A549 (cell line): ENCODE measurements at regions not wholly inside any gene's neighbourhood (a gene's known extent, or its start where the extent isn't known, plus 50 kb on each side); places are given as distances from the start of the nearest gene placed in this dataset.

Source experiments
- ATAC-seq, 2 experiments: fragments of 200-7000 bp in 1 of 2; fragments of >200 bp in 1 of 2; cut with Nextera tagmentation in 1 of 2; cut with Tn5 transposase in 1 of 2; 3 replicates each; pipeline versions ENCODE4 v1.8.0 to v1.9.1; 2018 to 2020; ENCODE audit warnings: mild to moderate bottlenecking in 1 of 2, moderate library complexity in 1 of 2
- CTCF ChIA-PET: fragments of 300-600 bp; sonication (Branson Sonifier 250); formaldehyde crosslinking; extraction: SDS; loops from one replicate; lab custom pipeline; 2021; ENCODE audit warnings: antibody characterized with exemption, inconsistent platforms; lab: Yijun Ruan, JAX
- POLR2A ChIA-PET: fragments of 350-600 bp; formaldehyde crosslinking; extraction: SDS; loops from one replicate; lab custom pipeline; 2021; ENCODE audit warnings: antibody characterized with exemption, inconsistent platforms; lab: Yijun Ruan, JAX
- DNase-seq, 2 experiments: peaks; one replicate each; pipeline versions ENCODE4 v3.0.0 to v3.0.0-alpha.2; 2011 to 2016; ENCODE audit warnings: low read depth in 1 of 2, low spot score in 1 of 2
- FAIRE-seq: peaks from 2 replicates; lab custom pipeline; 2011; peaks lifted over from hg19 to GRCh38; lab: Jason Lieb, UNC
- H3K27ac ChIP-seq, 2 experiments: fragments of >200 bp; sonication (Bioruptor Twin); formaldehyde crosslinking; 3 replicates each; pipeline ENCODE4 v1.5.1; 2016 to 2017
- H3K4me1 ChIP-seq: fragments of >200 bp; sonication (Bioruptor Twin); formaldehyde crosslinking; 3 replicates; pipeline ENCODE4 v1.6.1; 2016
- H3K4me2 ChIP-seq: fragments of >200 bp; sonication (Bioruptor Twin); formaldehyde crosslinking; 3 replicates; pipeline ENCODE4 v1.6.1; 2016
- H3K4me3 ChIP-seq: fragments of >200 bp; sonication (Bioruptor Twin); formaldehyde crosslinking; 3 replicates; pipeline ENCODE4 v1.5.1; 2016
- H3K9me3 ChIP-seq: fragments of >200 bp; sonication (Bioruptor Twin); formaldehyde crosslinking; 3 replicates; pipeline ENCODE4 v1.6.1; 2016
- EHF ChIP-seq: fragments of 250-450 bp; sonication (Bioruptor Pico); IDR thresholded peaks from 2 replicates; pipeline ENCODE4 v1.5.0; 2020; ENCODE audit warnings: mild to moderate bottlenecking
- EHMT2 ChIP-seq: fragments of 200-600 bp; sonication (generic); IDR thresholded peaks from 2 replicates; pipeline ENCODE4 v1.6.1; 2016; ENCODE audit warnings: antibody characterized with exemption, low read depth, mild to moderate bottlenecking, moderate library complexity
- FOSB ChIP-seq: fragments of 250-450 bp; sonication (Bioruptor Pico); IDR thresholded peaks from 2 replicates; pipeline ENCODE4 v1.5.0; 2020; ENCODE audit warnings: mild to moderate bottlenecking, moderate library complexity
- HOXA7 ChIP-seq: fragments of 250-450 bp; sonication (Bioruptor Pico); IDR thresholded peaks from 2 replicates; pipeline ENCODE4 v1.5.0; 2020; ENCODE audit warnings: mild to moderate bottlenecking, moderate library complexity
- JUN ChIP-seq, 2 experiments: fragments of >200 bp; sonication (Bioruptor Twin); formaldehyde crosslinking; IDR thresholded peaks; 2 replicates in 1 of 2; 3 replicates in 1 of 2; pipeline ENCODE4 v1.6.1; 2016 to 2017
- MAZ ChIP-seq: fragments of 150-350 bp; IDR thresholded peaks from 2 replicates; pipeline ENCODE4 v1.6.1; 2014; ENCODE audit warnings: antibody characterized with exemption, low read depth, low read length, borderline replicate concordance
- MYC ChIP-seq: IDR thresholded peaks from 2 replicates; pipeline ENCODE4 v1.6.1; 2012; ENCODE audit warnings: mild to moderate bottlenecking, inconsistent platforms, low read length, improper control_type of control experiment, borderline replicate concordance
- NFE2L2 ChIP-seq: fragments of 150-350 bp; conservative IDR thresholded peaks from 2 replicates; pipeline ENCODE4 v1.6.1; 2014; ENCODE audit warnings: low read length
- POLR2A ChIP-seq: IDR thresholded peaks from 2 replicates; pipeline ENCODE4 v1.6.1; 2012; ENCODE audit warnings: mild to moderate bottlenecking, low read length
- RAD21 ChIP-seq, 2 experiments: fragments of >200 bp in 1 of 2; sonication (Bioruptor Twin) in 1 of 2; formaldehyde crosslinking in 1 of 2; IDR thresholded peaks in 1 of 2; conservative IDR thresholded peaks in 1 of 2; 2 replicates in 1 of 2; 3 replicates in 1 of 2; pipeline ENCODE4 v1.6.1; 2012 to 2018; ENCODE audit warnings: inconsistent platforms in 1 of 2
- RARB ChIP-seq: fragments of 250-450 bp; sonication (Bioruptor Pico); IDR thresholded peaks from 2 replicates; pipeline ENCODE4 v1.8.0; 2021; ENCODE audit warnings: mild to moderate bottlenecking, moderate library complexity
- SREBF2 ChIP-seq: fragments of 450-650 bp; IDR thresholded peaks from 2 replicates; pipeline ENCODE4 v1.6.1; 2014; ENCODE audit warnings: mild to moderate bottlenecking, moderate library complexity
- WGBS: methylation state at CpG from one replicate; pipeline ENCODE4 v1.1.6; 2017; ENCODE audit errors: missing lambda C conversion rate; 5-methylcytosine and 5-hydroxymethylcytosine counted together
- TF ChIP-seq, protein P1 (sequence below): fragments of 250-450 bp; sonication (Bioruptor Pico); IDR thresholded peaks from 2 replicates; pipeline ENCODE4 v1.5.0; 2021; ENCODE audit warnings: mild to moderate bottlenecking, moderate library complexity, borderline replicate concordance
- TF ChIP-seq, protein P2 (sequence below): IDR thresholded peaks from 2 replicates; pipeline ENCODE4 v1.6.1; 2012; ENCODE audit warnings: low read depth, borderline replicate concordance
- TF ChIP-seq, protein P3 (sequence below): fragments of 150-350 bp; IDR thresholded peaks from 2 replicates; pipeline ENCODE4 v1.6.1; 2014; ENCODE audit warnings: low read depth, mild to moderate bottlenecking, low read length
- TF ChIP-seq, protein P4 (sequence below): IDR thresholded peaks from 2 replicates; pipeline ENCODE4 v1.6.1; 2012
- TF ChIP-seq, protein P5 (sequence below): fragments of >200 bp; sonication (Bioruptor Twin); formaldehyde crosslinking; IDR thresholded peaks from 3 replicates; pipeline ENCODE4 v1.5.1; 2016
- TF ChIP-seq, protein P6 (sequence below): fragments of 250-450 bp; sonication (Bioruptor Pico); IDR thresholded peaks from 2 replicates; pipeline ENCODE4 v1.5.0; 2020; ENCODE audit warnings: low read depth, mild to moderate bottlenecking, moderate library complexity

DNA sequence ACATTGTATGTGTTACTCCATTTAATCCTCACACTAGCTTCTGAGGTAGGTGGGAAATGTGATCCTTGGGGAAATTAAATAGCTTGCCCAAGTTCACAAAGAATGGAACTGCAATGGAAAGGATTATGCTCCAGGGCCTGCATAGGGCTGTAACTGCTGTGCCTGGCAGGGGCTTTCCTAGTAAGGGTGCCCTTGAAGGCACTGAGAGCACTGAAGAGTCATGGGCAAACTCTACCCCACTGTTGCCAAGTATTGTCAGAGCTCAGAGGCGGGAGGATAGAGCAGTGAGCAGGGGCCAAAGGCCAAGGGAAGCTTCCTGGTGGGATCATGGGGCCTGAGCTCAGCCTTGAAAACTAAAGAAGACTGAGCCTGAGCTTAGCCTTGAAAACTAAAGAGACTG lies 133.0 kb upstream of the NALF2 start:
- WGBS, result 0% methylated on average over 1 of the region's 1 CpG
- ChIA-PET POLR2A (no interaction called here), CTCF (interaction anchor here (1.9 to 5.0 kb wide), 2 partner anchors 8 to 16 kb away, joined by 5 to 22 read pairs; no protein-coding TSS in a partner anchor)
- H3K4me1 ChIP-seq, result no peaks in the 10 kb centered on the region
- no peaks in the 10 kb centered on the region for H3K9me3 ChIP-seq
- H3K4me3 ChIP-seq, result no peak overlapping the region
- no peak overlapping the region for H3K27ac ChIP-seq
- no peak overlapping the region for H3K4me2 ChIP-seq
- DNase-seq (no peak), ATAC-seq (no peak), FAIRE-seq (no peak)
- TF ChIP-seq RAD21 (conservative IDR thresholded peaks at IDR 0.05 in 1 of 2, IDR thresholded peaks at IDR 0.05 in 1 of 2) (no peak), RARB (CRISPR knock-in tag) (no peak), EHF (CRISPR knock-in tag) (no peak), EHMT2 (no peak), MYC (no peak), NFE2L2 (no peak), MAZ (no peak), FOSB (no peak), JUN (IDR thresholded peaks at IDR 0.05) (no peak), HOXA7 (CRISPR knock-in tag) (no peak), POLR2A (no peak)
- TF ChIP-seq, protein P1, sequence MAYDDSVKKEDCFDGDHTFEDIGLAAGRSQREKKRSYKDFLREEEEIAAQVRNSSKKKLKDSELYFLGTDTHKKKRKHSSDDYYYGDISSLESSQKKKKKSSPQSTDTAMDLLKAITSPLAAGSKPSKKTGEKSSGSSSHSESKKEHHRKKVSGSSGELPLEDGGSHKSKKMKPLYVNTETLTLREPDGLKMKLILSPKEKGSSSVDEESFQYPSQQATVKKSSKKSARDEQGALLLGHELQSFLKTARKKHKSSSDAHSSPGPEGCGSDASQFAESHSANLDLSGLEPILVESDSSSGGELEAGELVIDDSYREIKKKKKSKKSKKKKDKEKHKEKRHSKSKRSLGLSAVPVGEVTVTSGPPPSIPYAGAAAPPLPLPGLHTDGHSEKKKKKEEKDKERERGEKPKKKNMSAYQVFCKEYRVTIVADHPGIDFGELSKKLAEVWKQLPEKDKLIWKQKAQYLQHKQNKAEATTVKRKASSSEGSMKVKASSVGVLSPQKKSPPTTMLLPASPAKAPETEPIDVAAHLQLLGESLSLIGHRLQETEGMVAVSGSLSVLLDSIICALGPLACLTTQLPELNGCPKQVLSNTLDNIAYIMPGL (CRISPR knock-in tag), result no peak
- TF ChIP-seq, protein P2, sequence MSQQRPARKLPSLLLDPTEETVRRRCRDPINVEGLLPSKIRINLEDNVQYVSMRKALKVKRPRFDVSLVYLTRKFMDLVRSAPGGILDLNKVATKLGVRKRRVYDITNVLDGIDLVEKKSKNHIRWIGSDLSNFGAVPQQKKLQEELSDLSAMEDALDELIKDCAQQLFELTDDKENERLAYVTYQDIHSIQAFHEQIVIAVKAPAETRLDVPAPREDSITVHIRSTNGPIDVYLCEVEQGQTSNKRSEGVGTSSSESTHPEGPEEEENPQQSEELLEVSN, result no peak
- TF ChIP-seq, protein P3, sequence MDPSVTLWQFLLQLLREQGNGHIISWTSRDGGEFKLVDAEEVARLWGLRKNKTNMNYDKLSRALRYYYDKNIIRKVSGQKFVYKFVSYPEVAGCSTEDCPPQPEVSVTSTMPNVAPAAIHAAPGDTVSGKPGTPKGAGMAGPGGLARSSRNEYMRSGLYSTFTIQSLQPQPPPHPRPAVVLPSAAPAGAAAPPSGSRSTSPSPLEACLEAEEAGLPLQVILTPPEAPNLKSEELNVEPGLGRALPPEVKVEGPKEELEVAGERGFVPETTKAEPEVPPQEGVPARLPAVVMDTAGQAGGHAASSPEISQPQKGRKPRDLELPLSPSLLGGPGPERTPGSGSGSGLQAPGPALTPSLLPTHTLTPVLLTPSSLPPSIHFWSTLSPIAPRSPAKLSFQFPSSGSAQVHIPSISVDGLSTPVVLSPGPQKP, result no peak
- TF ChIP-seq, protein P4, sequence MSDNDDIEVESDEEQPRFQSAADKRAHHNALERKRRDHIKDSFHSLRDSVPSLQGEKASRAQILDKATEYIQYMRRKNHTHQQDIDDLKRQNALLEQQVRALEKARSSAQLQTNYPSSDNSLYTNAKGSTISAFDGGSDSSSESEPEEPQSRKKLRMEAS, result no peak
- TF ChIP-seq, protein P5, sequence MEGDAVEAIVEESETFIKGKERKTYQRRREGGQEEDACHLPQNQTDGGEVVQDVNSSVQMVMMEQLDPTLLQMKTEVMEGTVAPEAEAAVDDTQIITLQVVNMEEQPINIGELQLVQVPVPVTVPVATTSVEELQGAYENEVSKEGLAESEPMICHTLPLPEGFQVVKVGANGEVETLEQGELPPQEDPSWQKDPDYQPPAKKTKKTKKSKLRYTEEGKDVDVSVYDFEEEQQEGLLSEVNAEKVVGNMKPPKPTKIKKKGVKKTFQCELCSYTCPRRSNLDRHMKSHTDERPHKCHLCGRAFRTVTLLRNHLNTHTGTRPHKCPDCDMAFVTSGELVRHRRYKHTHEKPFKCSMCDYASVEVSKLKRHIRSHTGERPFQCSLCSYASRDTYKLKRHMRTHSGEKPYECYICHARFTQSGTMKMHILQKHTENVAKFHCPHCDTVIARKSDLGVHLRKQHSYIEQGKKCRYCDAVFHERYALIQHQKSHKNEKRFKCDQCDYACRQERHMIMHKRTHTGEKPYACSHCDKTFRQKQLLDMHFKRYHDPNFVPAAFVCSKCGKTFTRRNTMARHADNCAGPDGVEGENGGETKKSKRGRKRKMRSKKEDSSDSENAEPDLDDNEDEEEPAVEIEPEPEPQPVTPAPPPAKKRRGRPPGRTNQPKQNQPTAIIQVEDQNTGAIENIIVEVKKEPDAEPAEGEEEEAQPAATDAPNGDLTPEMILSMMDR, result no peak
- TF ChIP-seq, protein P6, sequence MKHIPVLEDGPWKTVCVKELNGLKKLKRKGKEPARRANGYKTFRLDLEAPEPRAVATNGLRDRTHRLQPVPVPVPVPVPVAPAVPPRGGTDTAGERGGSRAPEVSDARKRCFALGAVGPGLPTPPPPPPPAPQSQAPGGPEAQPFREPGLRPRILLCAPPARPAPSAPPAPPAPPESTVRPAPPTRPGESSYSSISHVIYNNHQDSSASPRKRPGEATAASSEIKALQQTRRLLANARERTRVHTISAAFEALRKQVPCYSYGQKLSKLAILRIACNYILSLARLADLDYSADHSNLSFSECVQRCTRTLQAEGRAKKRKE (CRISPR knock-in tag), result no peak

DNA sequence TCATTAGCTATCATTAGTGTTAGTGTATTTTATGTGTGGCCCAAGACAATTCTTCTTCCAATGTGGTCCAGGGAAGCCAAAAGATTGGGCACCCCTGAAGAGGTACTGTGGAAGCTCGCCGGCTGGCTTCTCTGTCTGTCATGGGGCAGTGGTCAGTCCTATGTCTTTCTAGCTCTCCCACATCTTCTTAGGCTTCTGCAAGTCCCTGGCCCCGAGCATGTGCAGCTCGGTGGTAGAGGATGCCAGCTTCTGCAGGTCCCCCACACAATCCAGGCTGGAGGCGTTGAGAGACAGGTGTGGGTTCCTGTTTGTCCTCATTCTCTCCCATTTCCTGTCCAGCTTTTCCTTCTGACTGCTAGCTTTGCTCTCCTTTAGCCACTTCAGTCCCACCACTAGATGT lies 134.1 kb upstream of the NALF2 start:
- DNase-seq, result no peak
- no peak for ATAC-seq
- no peak for FAIRE-seq
- Histone ChIP-seq H3K9me3 (no peaks in the 10 kb centered on the region), H3K27ac (no peak overlapping the region), H3K4me1 (no peaks in the 10 kb centered on the region), H3K4me2 (no peak overlapping the region), H3K4me3 (no peak overlapping the region)
- 11% methylated on average over 3 of the region's 5 CpGs for WGBS
- CTCF ChIA-PET, result interaction anchor here (5.0 kb wide), 1 partner anchor 17 kb away, joined by 22 read pairs; no protein-coding TSS in a partner anchor
- POLR2A ChIA-PET, result no interaction called here
- no peak for TF ChIP-seq SREBF2
